IMR-90 (cell line): ENCODE measurements at regions not wholly inside any gene's neighbourhood (a gene's known extent, or its start where the extent isn't known, plus 50 kb on each side); places are given as distances from the start of the nearest gene placed in this dataset.

Experiments
- ATAC-seq: fragments of 200-7000 bp; cut with Tn5 transposase; 2 replicates; pipeline ENCODE4 v1.9.1; 2020; ENCODE audit warnings: low read depth, mild to moderate bottlenecking, moderate library complexity
- BruUV-seq: library from RNA; stranded (reverse); fragments of 400-500 nt; replicated peaks from 2 replicates; lab custom pipeline; 2021; lab: Mats Ljungman, UMichigan
- CTCF ChIA-PET: fragments of 300-600 bp; formaldehyde crosslinking; extraction: SDS; loops from one replicate; lab custom pipeline; 2021; ENCODE audit warnings: antibody characterized with exemption; lab: Yijun Ruan, JAX
- POLR2A ChIA-PET: fragments of 300-600 bp; sonication (Branson Sonifier 250); formaldehyde crosslinking; loops from one replicate; lab custom pipeline; 2022; ENCODE audit warnings: antibody characterized with exemption; ENCODE audit not compliant: unreplicated experiment; lab: Charles Lee
- DNase-seq: peaks from one replicate; pipeline ENCODE4 v3.0.0; 2013
- H2AFZ ChIP-seq: replicated peaks from 2 replicates; pipeline ENCODE3; 2013; ENCODE audit warnings: low read length, mild to moderate bottlenecking; ENCODE audit not compliant: poor library complexity
- H2AK5ac ChIP-seq: 2 replicates; pipeline ENCODE4 v1.6.1; 2013; ENCODE audit warnings: low read depth, low read length, inconsistent platforms
- H2AK9ac ChIP-seq: replicated peaks from 2 replicates; pipeline ENCODE3; 2013; ENCODE audit warnings: mild to moderate bottlenecking, low read depth, low read length, moderate library complexity; ENCODE audit not compliant: poor library complexity
- H2BK120ac ChIP-seq: 2 replicates; pipeline ENCODE4 v1.6.1; 2013; ENCODE audit warnings: low read depth, low read length, inconsistent platforms
- H2BK15ac ChIP-seq: 3 replicates; pipeline ENCODE4 v1.6.1; 2013; ENCODE audit warnings: low read depth, low read length, inconsistent platforms
- H2BK20ac ChIP-seq: 2 replicates; pipeline ENCODE4 v1.6.1; 2013; ENCODE audit warnings: low read depth, mild to moderate bottlenecking, inconsistent platforms, low read length, moderate library complexity
- H2BK5ac ChIP-seq: 2 replicates; pipeline ENCODE4 v1.6.1; 2013; ENCODE audit warnings: mild to moderate bottlenecking, low read depth, low read length, inconsistent platforms; ENCODE audit not compliant: poor library complexity, severe bottlenecking
- H3K14ac ChIP-seq: replicated peaks from 2 replicates; pipeline ENCODE4 v1.6.1; 2013; ENCODE audit warnings: low read depth, low read length, inconsistent platforms
- H3K18ac ChIP-seq: 2 replicates; pipeline ENCODE4 v1.6.1; 2013; ENCODE audit warnings: low read depth, low read length, control low read depth
- H3K23ac ChIP-seq: 2 replicates; pipeline ENCODE4 v1.6.1; 2013; ENCODE audit warnings: low read depth, low read length, inconsistent platforms
- H3K27ac ChIP-seq: 2 replicates; pipeline ENCODE4 v1.5.1; 2013; ENCODE audit warnings: mild to moderate bottlenecking, control low read depth, low read length; ENCODE audit not compliant: insufficient read depth
- H3K27me3 ChIP-seq: 2 replicates; pipeline ENCODE4 v1.6.1; 2013; ENCODE audit warnings: low read length; ENCODE audit not compliant: control insufficient read depth, insufficient read depth
- H3K36me3 ChIP-seq: 2 replicates; pipeline ENCODE4 v1.6.1; 2013; ENCODE audit warnings: low read length, mixed read lengths; ENCODE audit not compliant: control insufficient read depth, insufficient read depth
- H3K4ac ChIP-seq: 2 replicates; pipeline ENCODE4 v1.6.1; 2013; ENCODE audit warnings: low read depth, low read length, inconsistent platforms
- H3K4me1 ChIP-seq: 2 replicates; pipeline ENCODE4 v1.6.1; 2013; ENCODE audit warnings: low read length, mixed read lengths; ENCODE audit not compliant: control insufficient read depth, insufficient read depth
- H3K4me2 ChIP-seq: 2 replicates; pipeline ENCODE4 v1.6.1; 2013; ENCODE audit warnings: low read depth, mild to moderate bottlenecking, control low read depth, low read length, moderate library complexity
- H3K4me3 ChIP-seq: 2 replicates; pipeline ENCODE4 v1.5.1; 2013; ENCODE audit warnings: low read depth, mild to moderate bottlenecking, control low read depth, low read length, moderate library complexity; ENCODE audit not compliant: insufficient read depth
- H3K56ac ChIP-seq: 2 replicates; pipeline ENCODE4 v1.6.1; 2013; ENCODE audit warnings: low read length, inconsistent platforms; ENCODE audit not compliant: insufficient read depth; ENCODE audit errors: extremely low read depth
- H3K79me1 ChIP-seq, 2 experiments: 2 replicates each; pipeline ENCODE4 v1.6.1; 2013; ENCODE audit warnings: low read length in 2 of 2, inconsistent platforms in 1 of 2, low read depth in 1 of 2
- H3K9ac ChIP-seq: 2 replicates; pipeline ENCODE4 v1.6.1; 2013; ENCODE audit warnings: low read depth, low read length, control low read depth
- H3K9me1 ChIP-seq: 2 replicates; pipeline ENCODE4 v1.6.1; 2013; ENCODE audit warnings: low read length, inconsistent platforms; ENCODE audit not compliant: insufficient read depth
- H3K9me3 ChIP-seq: 2 replicates; pipeline ENCODE4 v1.6.1; 2013; ENCODE audit warnings: low read length; ENCODE audit not compliant: control insufficient read depth, insufficient read depth
- H4K20me1 ChIP-seq: 2 replicates; pipeline ENCODE4 v1.6.1; 2013; ENCODE audit warnings: low read length, inconsistent platforms; ENCODE audit not compliant: insufficient read depth
- H4K5ac ChIP-seq: 2 replicates; pipeline ENCODE4 v1.6.1; 2013; ENCODE audit warnings: mild to moderate bottlenecking, low read depth, low read length, control low read depth
- H4K8ac ChIP-seq, 2 experiments: 2 replicates each; pipeline ENCODE4 v1.6.1; 2013; ENCODE audit warnings: low read depth in 2 of 2, low read length in 2 of 2, control low read depth in 1 of 2, inconsistent platforms in 1 of 2
- H4K91ac ChIP-seq: 2 replicates; pipeline ENCODE4 v1.6.1; 2013; ENCODE audit warnings: low read depth, low read length, inconsistent platforms; ENCODE audit not compliant: insufficient read depth
- FOS ChIP-seq: fragments of 150-350 bp; IDR thresholded peaks from 2 replicates; pipeline ENCODE4 v1.6.1; 2016; ENCODE audit warnings: low read depth, low read length
- MXI1 ChIP-seq: IDR thresholded peaks from 2 replicates; pipeline ENCODE4 v1.6.1; 2012; ENCODE audit warnings: low read depth, mild to moderate bottlenecking, low read length, moderate library complexity, borderline replicate concordance
- POLR2A ChIP-seq: IDR thresholded peaks from 2 replicates; pipeline ENCODE4 v1.6.1; 2012; ENCODE audit warnings: mild to moderate bottlenecking, low read depth, low read length
- WGBS, 2 experiments: methylation state at CpG; one replicate each; pipeline versions ENCODE4 v1.1.5 to v1.1.7; 2013; ENCODE audit warnings: missing lambda C conversion rate in 2 of 2; ENCODE audit not compliant: insufficient read length in 1 of 2; ENCODE audit errors: extremely low coverage in 2 of 2; 5-methylcytosine and 5-hydroxymethylcytosine counted together
- dilution Hi-C: fragments of 300-500 bp; cut with HindIII; formaldehyde crosslinking; loops from one replicate; pipeline ENCODE4 v1.14.3; 2018; ENCODE audit warnings: low sequenced_read_pairs; ENCODE audit not compliant: unreplicated experiment
- in situ Hi-C: fragments of 300-500 bp; cut with MboI; formaldehyde crosslinking; loops from 3 replicates; pipeline ENCODE4 v1.14.3; 2019; ENCODE audit warnings: low sequenced_read_pairs, inconsistent platforms, mixed read lengths
- intact Hi-C: fragments of 100-400 bp; cut with micrococcal nuclease; formaldehyde crosslinking; loops from 2 replicates; pipeline ENCODE4 v1.10.0; 2022
- TF ChIP-seq, protein P1 (sequence below): fragments of 150-350 bp; IDR thresholded peaks from 2 replicates; pipeline ENCODE4 v1.6.1; 2017; ENCODE audit warnings: mild to moderate bottlenecking, antibody characterized with exemption, low read length, low read depth

DNA sequence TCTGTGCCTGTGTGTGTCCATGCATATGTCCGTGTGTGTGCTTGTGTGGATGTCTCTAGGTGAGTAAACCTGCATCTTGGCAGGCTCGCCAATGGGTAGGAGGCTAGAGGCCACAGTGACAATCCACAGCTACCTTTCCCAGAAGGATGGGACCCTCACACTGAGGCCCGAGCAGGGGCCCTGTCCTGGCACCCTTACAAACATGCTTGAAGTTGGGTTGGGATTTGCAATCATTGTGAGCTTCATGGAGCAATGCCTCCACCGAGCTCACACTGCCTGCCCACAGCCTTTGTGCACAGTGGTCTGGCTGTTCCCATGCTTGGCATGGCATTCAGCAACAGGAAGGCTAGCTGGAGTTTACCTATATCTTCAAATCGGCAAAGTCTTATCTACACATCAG, 311.1 kb upstream of the IRX1 start:
- intact Hi-C loops (no loop called here), in situ Hi-C loops (no loop called here), dilution Hi-C loops (no loop called here)
- H3K9me3 ChIP-seq, result peaks cover 53% of the 10 kb centered on the region
- DNase-seq (no peak), ATAC-seq (no peak)
- H3K4me3 ChIP-seq, result no peak overlapping the region
- no peak overlapping the region for H2BK5ac ChIP-seq
- ChIA-PET CTCF (no interaction called here), POLR2A (no interaction called here)
- no peak overlapping the region for H2BK15ac ChIP-seq
- H4K5ac ChIP-seq, result no peak overlapping the region
- no peak overlapping the region for H2AFZ ChIP-seq
- no peak overlapping the region for H2BK20ac ChIP-seq
- no peak overlapping the region for H4K8ac ChIP-seq
- H3K4me1 ChIP-seq, result no peaks in the 10 kb centered on the region
- no peak overlapping the region for H2BK120ac ChIP-seq
- H3K79me1 ChIP-seq, result no peaks in the 10 kb centered on the region
- no peak overlapping the region for H3K56ac ChIP-seq
- no peaks in the 10 kb centered on the region for H3K9me1 ChIP-seq
- BruUV-seq, result no TSS peak
- H4K20me1 ChIP-seq, result no peaks in the 10 kb centered on the region
- no peak overlapping the region for H3K14ac ChIP-seq
- no peaks in the 10 kb centered on the region for H3K27me3 ChIP-seq
- H3K23ac ChIP-seq, result no peak overlapping the region
- no peak overlapping the region for H3K27ac ChIP-seq
- no peak overlapping the region for H4K91ac ChIP-seq
- no peak overlapping the region for H2AK9ac ChIP-seq
- H3K9ac ChIP-seq, result no peak overlapping the region
- no peak overlapping the region for H3K4ac ChIP-seq
- TF ChIP-seq MXI1 (no peak), FOS (no peak), POLR2A (no peak)
- TF ChIP-seq, protein P1, sequence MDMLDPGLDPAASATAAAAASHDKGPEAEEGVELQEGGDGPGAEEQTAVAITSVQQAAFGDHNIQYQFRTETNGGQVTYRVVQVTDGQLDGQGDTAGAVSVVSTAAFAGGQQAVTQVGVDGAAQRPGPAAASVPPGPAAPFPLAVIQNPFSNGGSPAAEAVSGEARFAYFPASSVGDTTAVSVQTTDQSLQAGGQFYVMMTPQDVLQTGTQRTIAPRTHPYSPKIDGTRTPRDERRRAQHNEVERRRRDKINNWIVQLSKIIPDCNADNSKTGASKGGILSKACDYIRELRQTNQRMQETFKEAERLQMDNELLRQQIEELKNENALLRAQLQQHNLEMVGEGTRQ, result no peak
- H3K4me2 ChIP-seq, result no peak overlapping the region
- H3K36me3 ChIP-seq, result no peaks in the 10 kb centered on the region
- no CpG with 5 or more reads among the region's 5 CpGs for WGBS, 2 experiments
- no peak overlapping the region for H2AK5ac ChIP-seq
- H3K18ac ChIP-seq, result no peak overlapping the region
